K562 (cell line): ENCODE measurements at regions not wholly inside any gene's neighbourhood (a gene's known extent, or its start where the extent isn't known, plus 50 kb on each side); places are given as distances from the start of the nearest gene placed in this dataset.

Experiments
- CBX1 ChIP-seq: sonication (generic); IDR thresholded peaks from 2 replicates; pipeline ENCODE4 v1.6.1; 2016; ENCODE audit warnings: antibody characterized with exemption, low read depth, mild to moderate bottlenecking
- CSDE1 ChIP-seq, 2 experiments: fragments of 450-650 bp; IDR thresholded peaks; 2 replicates each; pipeline ENCODE4 v1.6.1; 2016; ENCODE audit warnings: mild to moderate bottlenecking in 1 of 2
- ELF4 ChIP-seq: fragments of 450-650 bp; formaldehyde crosslinking; IDR thresholded peaks from 2 replicates; pipeline ENCODE4 v1.4.0; 2022; ENCODE audit warnings: missing genetic modification characterization
- ELK1 ChIP-seq: sonication (generic); formaldehyde crosslinking; IDR thresholded peaks from 2 replicates; pipeline ENCODE4 v1.8.1; 2022; ENCODE audit warnings: missing genetic modification reagents
- EP300 ChIP-seq: IDR thresholded peaks from 2 replicates; pipeline ENCODE4 v1.6.1; 2012; ENCODE audit warnings: low read length, improper control_type of control experiment
- ETS2 ChIP-seq: IDR thresholded peaks from 2 replicates; pipeline ENCODE4 v1.6.1; 2016; ENCODE audit warnings: borderline replicate concordance, missing genetic modification characterization, mild to moderate bottlenecking, moderate library complexity, missing compliant biosample characterization; ENCODE audit not compliant: poor library complexity, severe bottlenecking
- ETV1 ChIP-seq: fragments of 450-650 bp; conservative IDR thresholded peaks from 2 replicates; pipeline ENCODE4 v1.6.1; 2016; ENCODE audit warnings: missing genetic modification characterization, control low read depth, low read depth, missing compliant biosample characterization
- FOXA3 ChIP-seq, 2 experiments: fragments of 450-650 bp in 1 of 2; sonication (generic) in 1 of 2; formaldehyde crosslinking; IDR thresholded peaks in 1 of 2; conservative IDR thresholded peaks in 1 of 2; 2 replicates each; pipeline versions ENCODE4 v1.4.0 to v1.8.0; 2020 to 2022; ENCODE audit warnings: mild to moderate bottlenecking in 2 of 2, missing genetic modification reagents in 1 of 2
- GTF2A2 ChIP-seq: IDR thresholded peaks from 2 replicates; pipeline ENCODE4 v1.6.1; 2016; ENCODE audit warnings: mild to moderate bottlenecking, missing genetic modification characterization, missing compliant biosample characterization
- GTF2E2 ChIP-seq: fragments of 200-800 bp; sonication (Bioruptor generic); IDR thresholded peaks from 2 replicates; pipeline ENCODE4 v1.6.1; 2016; ENCODE audit warnings: missing genetic modification characterization, missing compliant biosample characterization
- HDGF ChIP-seq: fragments of 450-650 bp; IDR thresholded peaks from 2 replicates; pipeline ENCODE4 v1.6.1; 2016
- HLTF ChIP-seq: fragments of 450-650 bp; IDR thresholded peaks from 2 replicates; pipeline ENCODE4 v1.6.1; 2016
- MTA3 ChIP-seq: fragments of 450-650 bp; formaldehyde crosslinking; IDR thresholded peaks from 2 replicates; pipeline ENCODE4 v1.6.1; 2017; ENCODE audit warnings: mild to moderate bottlenecking, borderline replicate concordance
- NCOA1 ChIP-seq: fragments of 450-650 bp; IDR thresholded peaks from 2 replicates; pipeline ENCODE4 v1.6.1; 2016; ENCODE audit warnings: low read depth
- NCOR1 ChIP-seq: fragments of 450-650 bp; IDR thresholded peaks from 2 replicates; pipeline ENCODE4 v1.6.1; 2016; ENCODE audit warnings: mild to moderate bottlenecking, moderate library complexity
- NR2C2 ChIP-seq, 2 experiments: fragments of 200-800 bp in 1 of 2; sonication (Bioruptor generic) in 1 of 2; sonication (generic) in 1 of 2; formaldehyde crosslinking in 1 of 2; IDR thresholded peaks; 2 replicates each; pipeline versions ENCODE4 v1.6.1 to v1.8.0; 2016 to 2022; ENCODE audit warnings: mild to moderate bottlenecking in 1 of 2, missing compliant biosample characterization in 1 of 2, missing genetic modification characterization in 1 of 2, missing genetic modification reagents in 1 of 2
- ZC3H11A ChIP-seq: IDR thresholded peaks from 2 replicates; pipeline ENCODE4 v1.6.1; 2012; ENCODE audit warnings: low read depth, low read length, improper control_type of control experiment
- ZKSCAN3 ChIP-seq: fragments of 250-450 bp; sonication (Bioruptor Pico); IDR thresholded peaks from 2 replicates; pipeline ENCODE4 v1.4.0; 2020
- ZNF57 ChIP-seq: fragments of 450-650 bp; formaldehyde crosslinking; IDR thresholded peaks from 2 replicates; pipeline ENCODE4 v1.4.0; 2020; ENCODE audit warnings: mild to moderate bottlenecking, moderate library complexity
- TF ChIP-seq, protein P1 (sequence below): sonication (generic); formaldehyde crosslinking; IDR thresholded peaks from 2 replicates; pipeline ENCODE4 v1.8.0; 2022; ENCODE audit warnings: mild to moderate bottlenecking, missing genetic modification reagents
- TF ChIP-seq, protein P2 (sequence below): sonication (generic); formaldehyde crosslinking; IDR thresholded peaks from 2 replicates; pipeline ENCODE4 v1.8.0; 2022; ENCODE audit warnings: mild to moderate bottlenecking, missing genetic modification reagents

- TF ChIP-seq NR2C2 (CRISPR knock-in tag; IDR thresholded peaks at IDR 0.05) (no peak; the same call in 1 of the 2 replicates), NR2C2 (tag; IDR thresholded peaks at IDR 0.05) (no peak), CSDE1 (IDR thresholded peaks at IDR 0.05) (0 out of 4 replicates have a peak, but pooled peaks of 1 of the 2 experiments have one; percentile 22), HDGF (peak; percentile 99), NCOA1 (no peak; the same call in 1 of the 2 replicates), MTA3 (peak; percentile 18; the same call in 1 of the 2 replicates), NCOR1 (no peak), ZKSCAN3 (no peak), HLTF (peak; percentile 92; the same call in 1 of the 2 replicates), ELF4 (CRISPR knock-in tag) (peak; percentile 89), ELK1 (CRISPR knock-in tag) (no peak), FOXA3 (CRISPR knock-in tag; conservative IDR thresholded peaks at IDR 0.05 in 1 of 2, IDR thresholded peaks at IDR 0.05 in 1 of 2) (peak in 1 of 2 experiments; percentile 74; a peak in 1 of 4 replicates), ETS2 (tag) (no peak), EP300 (peak; percentile 23; the same call in 1 of the 2 replicates), ZNF57 (CRISPR knock-in tag) (no peak), CBX1 (peak; percentile 25; the same call in 1 of the 2 replicates), GTF2A2 (peak; percentile 27; the same call in 1 of the 2 replicates), GTF2E2 (tag) (0 out of 2 replicates have a peak, but pooled peaks have one; percentile 63), ZC3H11A (0 out of 2 replicates have a peak, but pooled peaks have one; percentile 17), ETV1 (tag) (peak; percentile 64)
- TF ChIP-seq, protein P1, sequence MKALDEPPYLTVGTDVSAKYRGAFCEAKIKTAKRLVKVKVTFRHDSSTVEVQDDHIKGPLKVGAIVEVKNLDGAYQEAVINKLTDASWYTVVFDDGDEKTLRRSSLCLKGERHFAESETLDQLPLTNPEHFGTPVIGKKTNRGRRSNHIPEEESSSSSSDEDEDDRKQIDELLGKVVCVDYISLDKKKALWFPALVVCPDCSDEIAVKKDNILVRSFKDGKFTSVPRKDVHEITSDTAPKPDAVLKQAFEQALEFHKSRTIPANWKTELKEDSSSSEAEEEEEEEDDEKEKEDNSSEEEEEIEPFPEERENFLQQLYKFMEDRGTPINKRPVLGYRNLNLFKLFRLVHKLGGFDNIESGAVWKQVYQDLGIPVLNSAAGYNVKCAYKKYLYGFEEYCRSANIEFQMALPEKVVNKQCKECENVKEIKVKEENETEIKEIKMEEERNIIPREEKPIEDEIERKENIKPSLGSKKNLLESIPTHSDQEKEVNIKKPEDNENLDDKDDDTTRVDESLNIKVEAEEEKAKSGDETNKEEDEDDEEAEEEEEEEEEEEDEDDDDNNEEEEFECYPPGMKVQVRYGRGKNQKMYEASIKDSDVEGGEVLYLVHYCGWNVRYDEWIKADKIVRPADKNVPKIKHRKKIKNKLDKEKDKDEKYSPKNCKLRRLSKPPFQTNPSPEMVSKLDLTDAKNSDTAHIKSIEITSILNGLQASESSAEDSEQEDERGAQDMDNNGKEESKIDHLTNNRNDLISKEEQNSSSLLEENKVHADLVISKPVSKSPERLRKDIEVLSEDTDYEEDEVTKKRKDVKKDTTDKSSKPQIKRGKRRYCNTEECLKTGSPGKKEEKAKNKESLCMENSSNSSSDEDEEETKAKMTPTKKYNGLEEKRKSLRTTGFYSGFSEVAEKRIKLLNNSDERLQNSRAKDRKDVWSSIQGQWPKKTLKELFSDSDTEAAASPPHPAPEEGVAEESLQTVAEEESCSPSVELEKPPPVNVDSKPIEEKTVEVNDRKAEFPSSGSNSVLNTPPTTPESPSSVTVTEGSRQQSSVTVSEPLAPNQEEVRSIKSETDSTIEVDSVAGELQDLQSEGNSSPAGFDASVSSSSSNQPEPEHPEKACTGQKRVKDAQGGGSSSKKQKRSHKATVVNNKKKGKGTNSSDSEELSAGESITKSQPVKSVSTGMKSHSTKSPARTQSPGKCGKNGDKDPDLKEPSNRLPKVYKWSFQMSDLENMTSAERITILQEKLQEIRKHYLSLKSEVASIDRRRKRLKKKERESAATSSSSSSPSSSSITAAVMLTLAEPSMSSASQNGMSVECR (CRISPR knock-in tag) = peak; percentile 83; the same call in 1 of the 2 replicates
- TF ChIP-seq, protein P2, sequence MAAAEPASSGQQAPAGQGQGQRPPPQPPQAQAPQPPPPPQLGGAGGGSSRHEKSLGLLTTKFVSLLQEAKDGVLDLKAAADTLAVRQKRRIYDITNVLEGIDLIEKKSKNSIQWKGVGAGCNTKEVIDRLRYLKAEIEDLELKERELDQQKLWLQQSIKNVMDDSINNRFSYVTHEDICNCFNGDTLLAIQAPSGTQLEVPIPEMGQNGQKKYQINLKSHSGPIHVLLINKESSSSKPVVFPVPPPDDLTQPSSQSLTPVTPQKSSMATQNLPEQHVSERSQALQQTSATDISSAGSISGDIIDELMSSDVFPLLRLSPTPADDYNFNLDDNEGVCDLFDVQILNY (CRISPR knock-in tag) = peak; percentile 83; the same call in 1 of the 2 replicates
These were observed 184.0 kb downstream of the GPX5 start (continued) for GRCh38 chr6:28709478-28710349.
